Upper lobe of left lung (tissue), 6 donors: ENCODE measurements at regions not wholly inside any gene's neighbourhood (a gene's known extent, or its start where the extent isn't known, plus 50 kb on each side); places are given as distances from the start of the nearest gene placed in this dataset.

ENCODE experiments used
- ATAC-seq, 2 donors: fragments of 200-7000 bp; cut with Tn5 transposase; one replicate each; pipeline ENCODE4 v1.9.1; 2022; ENCODE audit warnings: mild to moderate bottlenecking in 2 of 2, moderate library complexity in 2 of 2; ENCODE audit not compliant: low FRiP score in 2 of 2
- DNase-seq, 2 donors: peaks; one replicate each; pipeline ENCODE4 v3.0.0-alpha.2; 2019 to 2020
- H3K27ac ChIP-seq, 4 donors: fragments of 200-600 bp; sonication (generic); one replicate each; pipeline ENCODE4 v1.5.1; 2016 to 2019
- H3K27me3 ChIP-seq, 4 donors: fragments of 200-600 bp; sonication (generic); one replicate each; pipeline ENCODE4 v1.5.1; 2017 to 2019
- H3K36me3 ChIP-seq, 4 donors: fragments of 200-600 bp; sonication (generic); one replicate each; pipeline ENCODE4 v1.5.1; 2016 to 2019
- H3K4me1 ChIP-seq, 4 donors: fragments of 200-600 bp; sonication (generic); one replicate each; pipeline ENCODE4 v1.5.1; 2018 to 2019
- H3K4me3 ChIP-seq, 4 donors: fragments of 200-600 bp; sonication (generic); one replicate each; pipeline ENCODE4 v1.5.1; 2017 to 2019; ENCODE audit warnings: mild to moderate bottlenecking in 2 of 4, moderate library complexity in 1 of 4
- H3K9me3 ChIP-seq, 4 donors: fragments of 200-600 bp; sonication (generic); one replicate each; pipeline ENCODE4 v1.5.1; 2018 to 2019
- CTCF ChIP-seq, 6 experiments: fragments of 450-650 bp in 4 of 6; fragments of 200-600 bp in 2 of 6; sonication (generic) in 2 of 6; IDR thresholded peaks; one replicate each; pipeline ENCODE4 v1.5.1; 2016 to 2019; ENCODE audit warnings: antibody characterized with exemption in 6 of 6
- EP300 ChIP-seq, 4 donors: sonication (generic); formaldehyde crosslinking; IDR thresholded peaks; one replicate each; pipeline ENCODE4 v1.5.1; 2017; ENCODE audit warnings: antibody characterized with exemption in 4 of 4, control low read depth in 2 of 4
- POLR2A ChIP-seq, 4 donors: fragments of 450-650 bp; IDR thresholded peaks; one replicate each; pipeline ENCODE4 v1.5.1; 2016 to 2017; ENCODE audit warnings: antibody characterized with exemption in 4 of 4, mild to moderate bottlenecking in 2 of 4
- POLR2AphosphoS5 ChIP-seq, 2 donors: sonication (generic); formaldehyde crosslinking; IDR thresholded peaks; one replicate each; pipeline ENCODE4 v1.5.1; 2017; ENCODE audit warnings: antibody characterized with exemption in 2 of 2
- WGBS, 2 donors: methylation state at CpG; one replicate each; pipeline ENCODE4 v1.1.5; 2017 to 2018; 5-methylcytosine and 5-hydroxymethylcytosine counted together
- donor health status: DM: no; HTN: no; CAD: no; lungs with moderate emphysema.
- donor health status: DM: no; HTN: yes; CAD: no; lungs with severe emphysema.

GRCh38 chr2:8049851-8050571 is 631.8 kb upstream of the ID2 start:
- no peaks in the 10 kb centered on the region for H3K9me3 ChIP-seq
- no peak overlapping the region for H3K27ac ChIP-seq
- no peaks in the 10 kb centered on the region for H3K4me1 ChIP-seq
- H3K4me3 ChIP-seq, result no peak overlapping the region
- ATAC-seq, result no peak
- WGBS, 2 donors, result 80 to 98% methylated on average over 3 of the region's 3 CpGs
- no peaks in the 10 kb centered on the region for H3K27me3 ChIP-seq
- H3K36me3 ChIP-seq, result no peaks in the 10 kb centered on the region
- TF ChIP-seq POLR2A (IDR thresholded peaks at IDR 0.05), result no peak
- TF ChIP-seq EP300 (IDR thresholded peaks at IDR 0.05), result no peak
- TF ChIP-seq POLR2AphosphoS5 (IDR thresholded peaks at IDR 0.05), result no peak
- no peak for TF ChIP-seq CTCF (IDR thresholded peaks at IDR 0.05)
- DNase-seq, result no peak

- no peaks in the 10 kb centered on the region for H3K27me3 ChIP-seq
- no peak for TF ChIP-seq POLR2A (IDR thresholded peaks at IDR 0.05)
- TF ChIP-seq EP300 (IDR thresholded peaks at IDR 0.05), result no peak
- no peak for TF ChIP-seq POLR2AphosphoS5 (IDR thresholded peaks at IDR 0.05)
- TF ChIP-seq CTCF (IDR thresholded peaks at IDR 0.05), result no peak
- H3K36me3 ChIP-seq, result no peaks in the 10 kb centered on the region
- H3K4me3 ChIP-seq, result no peak overlapping the region
- peaks cover 0 to 4% (median 1%) of the 10 kb centered on the region in 4 donors for H3K4me1 ChIP-seq
- DNase-seq, result no peak
- no peak for ATAC-seq
- H3K9me3 ChIP-seq, result no peaks in the 10 kb centered on the region
- no peak overlapping the region for H3K27ac ChIP-seq
These were observed 628.6 kb upstream of the ID2 start for GRCh38 chr2:8053216-8053615.

GRCh38 chr2:8054070-8054469 is 627.8 kb upstream of the ID2 start:
- no peaks in the 10 kb centered on the region for H3K27me3 ChIP-seq
- no peaks in the 10 kb centered on the region for H3K9me3 ChIP-seq
- WGBS, 2 donors, result 90 to 94% methylated on average over 6 of the region's 6 CpGs
- no peak overlapping the region for H3K4me3 ChIP-seq
- H3K4me1 ChIP-seq, result peaks cover 0 to 12% (median 4%) of the 10 kb centered on the region in 4 donors
- H3K27ac ChIP-seq, result no peak overlapping the region
- DNase-seq (no peak), ATAC-seq (no peak)
- TF ChIP-seq EP300 (IDR thresholded peaks at IDR 0.05) (no peak), POLR2AphosphoS5 (IDR thresholded peaks at IDR 0.05) (no peak)
- H3K36me3 ChIP-seq, result no peaks in the 10 kb centered on the region

- TF ChIP-seq EP300 (IDR thresholded peaks at IDR 0.05) (no peak), CTCF (IDR thresholded peaks at IDR 0.05) (no peak), POLR2A (IDR thresholded peaks at IDR 0.05) (no peak), POLR2AphosphoS5 (IDR thresholded peaks at IDR 0.05) (no peak)
- no peak overlapping the region for H3K4me3 ChIP-seq
- DNase-seq (no peak), ATAC-seq (peak in 1 of 2 donors; percentile 67)
- no peaks in the 10 kb centered on the region for H3K36me3 ChIP-seq
- H3K27ac ChIP-seq, result no peak overlapping the region
- 32 to 38% methylated on average over 2 of the region's 2 CpGs for WGBS, 2 donors
- no peaks in the 10 kb centered on the region for H3K27me3 ChIP-seq
- H3K9me3 ChIP-seq, result no peaks in the 10 kb centered on the region
- H3K4me1 ChIP-seq, result peaks cover 0 to 12% (median 4%) of the 10 kb centered on the region in 4 donors
These were observed 623.2 kb upstream of the ID2 start for GRCh38 chr2:8058652-8059051.

- no peak for TF ChIP-seq EP300 (IDR thresholded peaks at IDR 0.05)
- no peak for TF ChIP-seq CTCF (IDR thresholded peaks at IDR 0.05)
- TF ChIP-seq POLR2A (IDR thresholded peaks at IDR 0.05), result no peak
- no peak for TF ChIP-seq POLR2AphosphoS5 (IDR thresholded peaks at IDR 0.05)
- H3K27ac ChIP-seq, result no peak overlapping the region
- no peaks in the 10 kb centered on the region for H3K27me3 ChIP-seq
- DNase-seq, result no peak
- 75 to 90% methylated on average over 3 of the region's 3 CpGs for WGBS, 2 donors
- H3K36me3 ChIP-seq, result no peaks in the 10 kb centered on the region
- peaks cover 0 to 12% (median 4%) of the 10 kb centered on the region in 4 donors for H3K4me1 ChIP-seq
- ATAC-seq, result no peak
- no peaks in the 10 kb centered on the region for H3K9me3 ChIP-seq
- no peak overlapping the region for H3K4me3 ChIP-seq
These were observed 622.6 kb upstream of the ID2 start for GRCh38 chr2:8059255-8059654.
